Liver (tissue), 7 donors: ENCODE measurements at regions not wholly inside any gene's neighbourhood (a gene's known extent, or its start where the extent isn't known, plus 50 kb on each side); places are given as distances from the start of the nearest gene placed in this dataset.

ENCODE experiments used
- DNase-seq: peaks from one replicate; pipeline ENCODE4 v3.0.0-alpha.2; 2017; ENCODE audit warnings: low spot score
- H3K27ac ChIP-seq, 2 donors: one replicate each; pipeline ENCODE4 v1.7.0; 2013; ENCODE audit warnings: inconsistent platforms in 2 of 2, low read length in 2 of 2, control low read depth in 1 of 2, low read depth in 1 of 2, mild to moderate bottlenecking in 1 of 2
- H3K27me3 ChIP-seq, 4 donors: one replicate each; pipeline versions ENCODE4 v1.6.1 to v1.7.0; 2013; ENCODE audit warnings: low read length in 3 of 4, inconsistent platforms in 1 of 4, mild to moderate bottlenecking in 1 of 4, moderate library complexity in 1 of 4; ENCODE audit not compliant: control insufficient read depth in 4 of 4, insufficient read depth in 4 of 4
- H3K36me3 ChIP-seq, 4 donors: one replicate each; pipeline versions ENCODE4 v1.6.1 to v1.7.0; 2013; ENCODE audit warnings: low read length in 3 of 4, mild to moderate bottlenecking in 3 of 4, low read depth in 1 of 4, moderate library complexity in 1 of 4; ENCODE audit not compliant: control insufficient read depth in 4 of 4, insufficient read depth in 3 of 4
- H3K4me1 ChIP-seq, 4 donors: one replicate each; pipeline versions ENCODE4 v1.6.1 to v1.7.0; 2013; ENCODE audit warnings: low read length in 3 of 4, mild to moderate bottlenecking in 3 of 4, moderate library complexity in 1 of 4; ENCODE audit not compliant: control insufficient read depth in 4 of 4, insufficient read depth in 4 of 4
- H3K4me3 ChIP-seq, 3 donors: one replicate each; pipeline versions ENCODE4 v1.6.1 to v1.7.0; 2013; ENCODE audit warnings: low read length in 3 of 3, control low read depth in 1 of 3, low read depth in 1 of 3, mild to moderate bottlenecking in 1 of 3
- H3K9ac ChIP-seq, 2 donors: one replicate each; pipeline ENCODE4 v1.7.0; 2013; ENCODE audit warnings: low read length in 2 of 2, mild to moderate bottlenecking in 2 of 2, moderate library complexity in 2 of 2, control low read depth in 1 of 2, low read depth in 1 of 2
- H3K9me3 ChIP-seq, 4 donors: one replicate each; pipeline versions ENCODE4 v1.6.1 to v1.7.0; 2013; ENCODE audit warnings: low read length in 3 of 4; ENCODE audit not compliant: control insufficient read depth in 4 of 4
- FOXA1 ChIP-seq: IDR thresholded peaks from 2 replicates; pipeline ENCODE4 v1.6.1; 2016; ENCODE audit warnings: antibody characterized with exemption
- HNF4A ChIP-seq, 2 donors: conservative IDR thresholded peaks; 2 replicates each; pipeline ENCODE4 v1.6.1; 2016; ENCODE audit warnings: antibody characterized with exemption in 2 of 2, mild to moderate bottlenecking in 2 of 2
- JUND ChIP-seq, 2 donors: IDR thresholded peaks; 2 replicates each; pipeline ENCODE4 v1.6.1; 2016; ENCODE audit warnings: antibody characterized with exemption in 2 of 2
- NR2F2 ChIP-seq: IDR thresholded peaks from 2 replicates; pipeline ENCODE4 v1.6.1; 2016; ENCODE audit warnings: antibody characterized with exemption
- REST ChIP-seq: IDR thresholded peaks from 2 replicates; pipeline ENCODE4 v1.6.1; 2016; ENCODE audit warnings: antibody characterized with exemption, mild to moderate bottlenecking
- RXRA ChIP-seq, 2 donors: IDR thresholded peaks; 2 replicates each; pipeline ENCODE4 v1.6.1; 2017 to 2018; ENCODE audit warnings: antibody characterized with exemption in 2 of 2, mild to moderate bottlenecking in 1 of 2
- SP1 ChIP-seq: IDR thresholded peaks from 2 replicates; pipeline ENCODE4 v1.6.1; 2018; ENCODE audit warnings: antibody characterized with exemption, mild to moderate bottlenecking
- TAF1 ChIP-seq: conservative IDR thresholded peaks from 2 replicates; pipeline ENCODE4 v1.6.1; 2016; ENCODE audit warnings: antibody characterized with exemption, mild to moderate bottlenecking
- YY1 ChIP-seq: IDR thresholded peaks from 2 replicates; pipeline ENCODE4 v1.6.1; 2016; ENCODE audit warnings: antibody characterized with exemption, mild to moderate bottlenecking
- ZBTB33 ChIP-seq: IDR thresholded peaks from 2 replicates; pipeline ENCODE4 v1.6.1; 2016; ENCODE audit warnings: antibody characterized with exemption
- WGBS: extraction: QIAGEN DNeasy Blood & Tissue Kit; methylation state at CpG from one replicate; pipeline ENCODE4 v1.1.7; 2013; 5-methylcytosine and 5-hydroxymethylcytosine counted together
- donor health status: healthy.
- donor health status: healthy.
- donor health status: healthy.
- donor health status: healthy.

- DNase-seq: no peak
- no peaks in the 10 kb centered on the region for H3K9me3 ChIP-seq
- peaks cover 3 to 40% (median 13%) of the 10 kb centered on the region in 4 donors for H3K4me1 ChIP-seq
- H3K27ac ChIP-seq: peak overlapping the region; percentile 71 to 85
- H3K36me3 ChIP-seq: no peaks in the 10 kb centered on the region
- H3K27me3 ChIP-seq: no peaks in the 10 kb centered on the region
- no peak overlapping the region for H3K4me3 ChIP-seq
- peak; percentile 43 for TF ChIP-seq YY1
- peak; percentile 42 to 67 for TF ChIP-seq RXRA (IDR thresholded peaks at IDR 0.05)
- TF ChIP-seq HNF4A (conservative IDR thresholded peaks at IDR 0.05): peak; percentile 59 to 72
- no peak for TF ChIP-seq NR2F2
- peak in 1 of 2 donors; percentile 31 for TF ChIP-seq JUND (IDR thresholded peaks at IDR 0.05)
- TF ChIP-seq REST: peak; percentile 77
- no peak for TF ChIP-seq TAF1
- TF ChIP-seq SP1: peak; percentile 18
- no peak for TF ChIP-seq FOXA1
- H3K9ac ChIP-seq: peak overlapping the region in 1 of 2 donors; percentile 26
- WGBS: 24% methylated on average over 7 of the region's 7 CpGs
Observed at GRCh38 chr6:134853111-134854055, 96.5 kb downstream of the ALDH8A1 start.

GRCh38 chr6:134851548-134851947, 98.4 kb downstream of the ALDH8A1 start:
- 47% methylated on average over 6 of the region's 6 CpGs for WGBS
- Histone ChIP-seq H3K27me3 (no peaks in the 10 kb centered on the region), H3K4me1 (peaks cover 5 to 51% (median 16%) of the 10 kb centered on the region in 4 donors), H3K4me3 (peak overlapping the region in 1 of 3 donors; percentile 47), H3K27ac (peak overlapping the region; percentile 93 to 96), H3K36me3 (no peaks in the 10 kb centered on the region), H3K9me3 (no peaks in the 10 kb centered on the region), H3K9ac (no peak overlapping the region)
- TF ChIP-seq JUND (IDR thresholded peaks at IDR 0.05) (peak in 1 of 2 donors; percentile 22), YY1 (peak; percentile 63), SP1 (peak; percentile 13), RXRA (IDR thresholded peaks at IDR 0.05) (peak in 1 of 2 donors; percentile 52), ZBTB33 (no peak), FOXA1 (no peak), REST (peak; percentile 72), HNF4A (conservative IDR thresholded peaks at IDR 0.05) (peak; percentile 34 to 71)
- DNase-seq: no peak
